Pancreas (tissue), 10 donors: ENCODE measurements at regions not wholly inside any gene's neighbourhood (a gene's known extent, or its start where the extent isn't known, plus 50 kb on each side); places are given as distances from the start of the nearest gene placed in this dataset.
A peak's percentile ranks its signal among the peaks of the same experiment; 100 is the strongest.

Experiments
- ATAC-seq, 4 donors: fragments of 200-7000 bp; cut with Tn5 transposase; one replicate each; pipeline versions ENCODE4 v1.8.0 to v1.9.1; 2020; ENCODE audit warnings: mild to moderate bottlenecking in 4 of 4, moderate library complexity in 4 of 4
- DNase-seq, 6 donors: peaks; one replicate each; pipeline ENCODE4 v3.0.0-alpha.2; 2020
- FAIRE-seq: peaks from 2 replicates; lab custom pipeline; 2012; peaks lifted over from hg19 to GRCh38; lab: Jason Lieb, UNC
- H3K27ac ChIP-seq, 4 donors: fragments of 200-600 bp; sonication (generic); 1 replicate in 3 of 4; 2 replicates in 1 of 4; pipeline versions ENCODE4 v1.5.0 to v1.8.0; 2020
- H3K27me3 ChIP-seq, 4 donors: fragments of 200-600 bp; one replicate each; pipeline ENCODE4 v1.8.0; 2021
- H3K36me3 ChIP-seq, 3 donors: fragments of 200-600 bp; sonication (generic) in 1 of 3; one replicate each; pipeline versions ENCODE4 v1.5.0 to v1.8.0; 2020 to 2021
- H3K4me1 ChIP-seq, 3 donors: fragments of 200-600 bp; one replicate each; pipeline ENCODE4 v1.8.0; 2021
- H3K4me3 ChIP-seq, 4 donors: fragments of 200-600 bp; sonication (generic) in 2 of 4; one replicate each; pipeline versions ENCODE4 v1.5.0 to v1.8.0; 2020 to 2021
- H3K9me3 ChIP-seq, 4 donors: fragments of 200-600 bp; one replicate each; pipeline ENCODE4 v1.8.0; 2021
- CTCF ChIP-seq, 4 donors: fragments of 200-600 bp; sonication (generic) in 3 of 4; IDR thresholded peaks; one replicate each; pipeline versions ENCODE4 v1.5.0 to v1.8.0; 2021; ENCODE audit warnings: antibody characterized with exemption in 4 of 4
- WGBS, 2 donors: extraction: QIAGEN DNeasy Blood & Tissue Kit; methylation state at CpG; one replicate each; pipeline ENCODE4 v1.1.7; 2013; 5-methylcytosine and 5-hydroxymethylcytosine counted together
- intact Hi-C, 3 donors: fragments of 100-400 bp; cut with DNase I; formaldehyde crosslinking; loops; one replicate each; pipeline versions ENCODE4 v1.11.1 to v1.14.2; 2022
- donor health status: healthy with polysubstance abuse.
- donor health status: DM: no; HTN: no; CAD: no; lungs with moderate emphysema.
- donor health status: DM: no; HTN: no; CAD: no.
- donor health status: control.
- donor health status: control.
- donor health status: Bipolar disorder and iron deficiency.
- donor health status: DM: yes; HTN: yes; CAD: no.
- donor health status: DM: no; HTN: no; CAD: no.
- donor health status: DM: no; HTN: no; CAD: no.
- donor health status: DM: yes; HTN: yes; CAD: no.

GRCh38 chr12:85669911-85670310 lies 166.3 kb downstream of the RASSF9 start:
- WGBS, 2 donors, result 81 to 91% methylated on average over 1 of the region's 1 CpG
- Histone ChIP-seq H3K27me3 (no peaks in the 10 kb centered on the region), H3K9me3 (no peaks in the 10 kb centered on the region), H3K36me3 (no peaks in the 10 kb centered on the region), H3K4me3 (no peak overlapping the region), H3K27ac (no peak overlapping the region), H3K4me1 (no peaks in the 10 kb centered on the region)
- ATAC-seq, result no peak
- DNase-seq, result no peak
- no peak for TF ChIP-seq CTCF (IDR thresholded peaks at IDR 0.05)
- intact Hi-C loops, result no loop called here
- FAIRE-seq, result no peak

GRCh38 chr12:85672436-85672835 lies 163.8 kb downstream of the RASSF9 start:
- DNase-seq, result no peak
- no peak for TF ChIP-seq CTCF (IDR thresholded peaks at IDR 0.05)
- Histone ChIP-seq H3K4me3 (no peak overlapping the region), H3K36me3 (no peaks in the 10 kb centered on the region), H3K4me1 (peaks cover 0 to 16% (median 3%) of the 10 kb centered on the region in 3 donors), H3K9me3 (no peaks in the 10 kb centered on the region), H3K27ac (no peak overlapping the region), H3K27me3 (no peaks in the 10 kb centered on the region)
- FAIRE-seq, result no peak
- intact Hi-C loops, result no loop called here
- ATAC-seq, result no peak

GRCh38 chr12:85673921-85674420 lies 162.2 kb downstream of the RASSF9 start:
- H3K4me3 ChIP-seq, result no peak overlapping the region
- no peak for FAIRE-seq

DNA sequence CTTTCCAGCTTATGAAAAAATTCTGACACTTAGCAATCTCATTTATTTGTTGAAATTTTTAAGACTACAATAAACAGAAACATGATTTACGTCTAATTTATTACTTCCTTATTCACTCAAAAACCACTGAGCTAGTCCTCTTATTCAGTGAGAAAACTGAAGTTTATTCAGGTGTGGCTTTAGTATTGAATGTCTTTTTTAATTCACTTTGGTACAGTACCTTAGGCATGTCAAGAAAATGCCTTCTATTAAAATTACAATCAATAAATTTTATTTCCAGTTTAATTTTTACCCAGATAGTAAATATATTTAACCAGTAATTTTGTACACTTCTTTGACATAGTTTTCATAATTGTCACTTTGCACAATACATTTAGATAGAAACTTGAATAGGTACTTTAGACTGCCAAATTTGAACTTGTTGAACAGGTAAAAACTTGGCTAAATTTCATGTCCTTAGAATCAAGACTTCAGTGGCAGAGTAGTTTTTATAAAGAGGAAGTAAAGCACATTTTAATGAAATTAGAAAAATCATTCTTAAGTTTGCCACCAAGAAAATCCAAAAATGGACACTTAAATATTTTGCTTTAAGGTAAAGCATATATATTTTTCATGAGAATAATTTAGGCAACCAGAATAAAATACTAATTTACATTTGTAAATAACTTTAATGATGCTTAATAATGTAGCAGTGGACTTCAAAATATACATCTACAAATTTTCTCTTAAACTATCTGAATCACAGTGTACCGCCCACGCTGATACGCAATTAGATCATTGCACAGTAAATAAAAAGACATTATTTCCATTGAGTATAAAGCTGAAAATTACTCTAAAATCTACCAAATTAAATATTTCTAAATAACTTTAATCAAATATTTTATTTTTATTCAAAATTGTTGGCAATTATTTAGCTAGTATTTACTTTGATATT lies 159.1 kb downstream of the RASSF9 start:
- Histone ChIP-seq H3K27me3 (no peaks in the 10 kb centered on the region), H3K4me3 (no peak overlapping the region), H3K27ac (peak overlapping the region in 2 of 4 donors; percentile 24 to 68), H3K9me3 (no peaks in the 10 kb centered on the region), H3K36me3 (no peaks in the 10 kb centered on the region), H3K4me1 (peaks cover 3 to 19% (median 9%) of the 10 kb centered on the region in 3 donors)
- FAIRE-seq (peak; percentile 32), DNase-seq (no peak), ATAC-seq (peak; percentile 88 to 93 (median 92))
- 51 to 57% methylated on average over 4 of the region's 4 CpGs for WGBS, 2 donors
- intact Hi-C loops, result no loop called here
- no peak for TF ChIP-seq CTCF (IDR thresholded peaks at IDR 0.05)

More at GRCh38 chr12:85673921-85674420, 162.2 kb downstream of the RASSF9 start:
- Histone ChIP-seq H3K36me3 (no peaks in the 10 kb centered on the region), H3K27ac (no peak overlapping the region), H3K4me1 (peaks cover 3 to 19% (median 9%) of the 10 kb centered on the region in 3 donors), H3K27me3 (no peaks in the 10 kb centered on the region), H3K9me3 (no peaks in the 10 kb centered on the region)
- ATAC-seq, result no peak
- intact Hi-C loops, result no loop called here
- DNase-seq, result no peak
- WGBS, 2 donors, result 96% methylated on average over 3 of the region's 3 CpGs
- TF ChIP-seq CTCF (IDR thresholded peaks at IDR 0.05), result no peak

DNA sequence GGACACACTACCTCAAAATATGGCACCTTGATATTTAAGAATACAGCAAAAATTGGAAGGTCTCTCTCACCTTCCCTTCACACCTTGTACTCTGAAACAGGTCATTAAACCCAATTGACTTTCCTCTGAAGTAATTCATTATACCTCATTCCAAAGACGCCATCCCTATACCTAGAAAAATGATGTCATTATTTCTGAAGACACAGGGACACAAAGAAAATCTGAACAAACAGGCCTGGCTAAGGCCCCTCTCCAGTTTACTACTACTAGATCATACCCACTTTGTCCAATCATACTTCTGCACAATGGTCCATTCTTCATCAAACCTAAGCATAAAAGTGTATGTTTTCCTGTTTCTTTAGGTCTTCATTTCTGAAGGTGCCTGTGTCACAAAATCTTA lies 156.9 kb downstream of the RASSF9 start:
- WGBS, 2 donors, result 95 to 98% methylated on average over 1 of the region's 1 CpG
- DNase-seq (no peak), ATAC-seq (no peak), FAIRE-seq (no peak)
- Histone ChIP-seq H3K9me3 (no peaks in the 10 kb centered on the region), H3K4me3 (no peak overlapping the region), H3K27ac (no peak overlapping the region), H3K27me3 (no peaks in the 10 kb centered on the region), H3K36me3 (no peaks in the 10 kb centered on the region), H3K4me1 (peaks cover 3 to 19% (median 9%) of the 10 kb centered on the region in 3 donors)
- no peak for TF ChIP-seq CTCF (IDR thresholded peaks at IDR 0.05)
- intact Hi-C loops, result no loop called here
